Coronary artery (tissue), 2 donors: ENCODE measurements at regions not wholly inside any gene's neighbourhood (a gene's known extent, or its start where the extent isn't known, plus 50 kb on each side); places are given as distances from the start of the nearest gene placed in this dataset.

Experiments used
- DNase-seq: peaks from one replicate; pipeline ENCODE4 v3.0.0-alpha.2; 2017; ENCODE audit warnings: low spot score
- H3K27ac ChIP-seq, 2 donors: fragments of 200-600 bp; sonication (generic); one replicate each; pipeline ENCODE4 v1.5.1; 2016 to 2019
- H3K4me3 ChIP-seq: fragments of 200-600 bp; sonication (generic); 2 replicates; pipeline ENCODE4 v1.5.1; 2016; ENCODE audit warnings: mild to moderate bottlenecking, moderate library complexity
- CTCF ChIP-seq: fragments of 200-600 bp; sonication (generic); IDR thresholded peaks from one replicate; pipeline ENCODE4 v1.5.1; 2019; ENCODE audit warnings: antibody characterized with exemption

- no peak overlapping the region for H3K27ac ChIP-seq
- no peak overlapping the region for H3K4me3 ChIP-seq
- DNase-seq = no peak
- TF ChIP-seq CTCF = no peak
Observed at GRCh38 chr14:40889126-40889525, 717.5 kb upstream of the LRFN5 start.

- H3K27ac ChIP-seq = no peak overlapping the region
- H3K4me3 ChIP-seq = no peak overlapping the region
- TF ChIP-seq CTCF = no peak
- no peak for DNase-seq
Observed at GRCh38 chr14:40887912-40888311, 718.8 kb upstream of the LRFN5 start.

DNA sequence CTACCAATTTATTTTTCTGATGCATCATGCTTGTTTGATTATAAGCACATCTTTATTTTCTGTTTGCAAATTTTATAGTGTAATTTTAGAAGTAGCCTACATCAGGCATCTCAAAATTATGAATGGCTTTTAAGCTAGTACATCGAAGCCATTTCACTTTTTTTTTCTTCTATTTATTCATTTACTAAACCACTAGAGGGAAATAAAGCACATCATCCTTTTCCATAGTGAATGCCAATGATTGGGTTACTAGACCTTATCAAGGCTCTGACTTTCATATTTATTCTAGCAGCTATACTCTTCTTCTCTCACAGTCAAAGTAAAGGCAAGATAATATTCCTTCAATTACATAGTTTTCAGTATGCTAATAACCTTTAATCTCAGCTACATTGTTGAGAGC lies 736.4 kb upstream of the LRFN5 start:
- no peak for DNase-seq
- no peak for TF ChIP-seq CTCF
- Histone ChIP-seq H3K27ac (no peak overlapping the region), H3K4me3 (no peak overlapping the region)

DNA sequence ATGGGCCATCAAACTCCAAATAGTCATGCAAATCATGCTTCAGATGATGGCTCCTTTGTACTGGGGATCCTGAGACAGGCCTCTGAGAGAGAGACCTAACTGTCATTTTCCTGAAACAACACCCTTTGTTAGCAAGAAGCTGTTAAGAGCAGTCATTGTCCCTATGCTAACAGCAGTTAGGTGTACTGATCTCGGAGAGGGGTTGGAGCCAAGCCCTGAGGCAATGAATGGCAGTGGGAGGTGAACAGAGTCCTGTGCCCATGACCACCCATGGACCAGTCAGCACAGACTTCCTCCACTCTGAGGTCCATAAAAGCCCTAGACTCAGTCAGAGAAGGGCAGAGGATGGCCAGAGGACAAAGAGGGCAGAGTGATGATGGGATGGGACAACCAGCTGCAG lies 747.6 kb upstream of the LRFN5 start:
- no peak for TF ChIP-seq CTCF
- DNase-seq = no peak
- H3K4me3 ChIP-seq = no peak overlapping the region

DNA sequence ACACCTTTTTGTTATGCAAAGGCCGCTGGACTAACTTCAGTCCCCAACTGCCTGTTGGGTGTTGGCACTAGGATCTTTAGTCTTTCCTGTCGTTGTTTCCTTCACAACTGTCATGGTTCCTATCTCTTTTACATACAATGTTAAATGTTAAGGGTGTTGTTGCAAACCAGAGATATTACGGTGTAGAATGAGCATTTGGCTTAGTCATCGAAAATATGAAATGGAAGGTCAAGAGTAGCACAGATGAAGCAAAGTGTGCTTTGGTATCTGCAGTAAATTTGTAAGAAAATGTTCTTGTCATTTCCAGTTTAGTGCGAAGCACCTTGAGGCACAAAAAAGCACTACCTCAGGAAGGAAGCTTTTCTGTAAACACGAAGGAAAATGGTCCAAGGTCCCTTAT lies 751.3 kb upstream of the LRFN5 start:
- H3K4me3 ChIP-seq = no peak overlapping the region
- no peak for TF ChIP-seq CTCF

More for the DNA sequence above, 747.6 kb upstream of the LRFN5 start:
- no peak overlapping the region for H3K27ac ChIP-seq

GRCh38 chr14:40850191-40850590 lies 756.5 kb upstream of the LRFN5 start:
- TF ChIP-seq CTCF = no peak
- no peak for DNase-seq
- H3K4me3 ChIP-seq = no peak overlapping the region
- no peak overlapping the region for H3K27ac ChIP-seq

More for the DNA sequence above, 751.3 kb upstream of the LRFN5 start:
- DNase-seq = no peak
- H3K27ac ChIP-seq = no peak overlapping the region

- no peak for TF ChIP-seq CTCF
- H3K4me3 ChIP-seq = no peak overlapping the region
- DNase-seq = no peak
- no peak overlapping the region for H3K27ac ChIP-seq
Observed at GRCh38 chr14:40847480-40847879, 759.2 kb upstream of the LRFN5 start.
